HepG2 (cell line): ENCODE measurements at regions not wholly inside any gene's neighbourhood (a gene's known extent, or its start where the extent isn't known, plus 50 kb on each side); places are given as distances from the start of the nearest gene placed in this dataset.

Experiments
- ATF3 ChIP-seq: sonication (generic); formaldehyde crosslinking; IDR thresholded peaks from 2 replicates; pipeline ENCODE4 v1.4.0; 2020; ENCODE audit warnings: missing genetic modification reagents
- ESRRA ChIP-seq: sonication (generic); formaldehyde crosslinking; IDR thresholded peaks from 2 replicates; pipeline ENCODE4 v1.5.1; 2020; ENCODE audit warnings: mild to moderate bottlenecking, low read depth, missing genetic modification reagents
- ETV6 ChIP-seq: sonication (generic); formaldehyde crosslinking; conservative IDR thresholded peaks from 2 replicates; pipeline ENCODE4 v1.4.0; 2020; ENCODE audit warnings: missing genetic modification reagents
- FOXA1 ChIP-seq, 2 experiments: fragments of 450-650 bp in 1 of 2; sonication (generic) in 1 of 2; formaldehyde crosslinking in 1 of 2; IDR thresholded peaks; 2 replicates each; pipeline versions ENCODE4 v1.4.0 to v1.6.1; 2016 to 2020; ENCODE audit warnings: missing genetic modification reagents in 1 of 2
- KDM1A ChIP-seq: IDR thresholded peaks from 2 replicates; pipeline ENCODE4 v1.6.1; 2016; ENCODE audit warnings: missing compliant biosample characterization
- NFE2L2 ChIP-seq: fragments of 150-350 bp; IDR thresholded peaks from 2 replicates; pipeline ENCODE4 v1.6.1; 2014; ENCODE audit warnings: low read length
- NFYB ChIP-seq: sonication (generic); formaldehyde crosslinking; IDR thresholded peaks from 2 replicates; pipeline ENCODE4 v1.4.0; 2020; ENCODE audit warnings: missing genetic modification reagents
- PCBP2 ChIP-seq: fragments of 200-400 bp; formaldehyde crosslinking; optimal IDR thresholded peaks from 2 replicates; pipeline ENCODE3; 2018; ENCODE audit warnings: low read length, low read depth; ENCODE audit not compliant: poor library complexity, severe bottlenecking
- RAD51 ChIP-seq: fragments of 450-650 bp; IDR thresholded peaks from 2 replicates; pipeline ENCODE4 v1.6.1; 2016; ENCODE audit warnings: borderline replicate concordance
- TP53 ChIP-seq: sonication (generic); formaldehyde crosslinking; conservative IDR thresholded peaks from 2 replicates; pipeline ENCODE4 v1.4.0; 2020; ENCODE audit warnings: missing genetic modification reagents
- USF2 ChIP-seq, 2 experiments: sonication (generic) in 1 of 2; formaldehyde crosslinking in 1 of 2; IDR thresholded peaks; 2 replicates each; pipeline versions ENCODE4 v1.5.1 to v1.6.1; 2011 to 2020; ENCODE audit warnings: borderline replicate concordance in 1 of 2, low read depth in 1 of 2, low read length in 1 of 2, mild to moderate bottlenecking in 1 of 2, missing genetic modification reagents in 1 of 2, moderate library complexity in 1 of 2
- ZFP36 ChIP-seq: fragments of 150-350 bp; IDR thresholded peaks from 2 replicates; pipeline ENCODE4 v1.6.1; 2018; ENCODE audit warnings: borderline replicate concordance, low read length, low read depth; ENCODE audit not compliant: partially characterized antibody
- ZNF3 ChIP-seq: IDR thresholded peaks from 2 replicates; pipeline ENCODE4 v1.7.0; 2017; ENCODE audit warnings: inconsistent platforms
- ZNF891 ChIP-seq: sonication (generic); formaldehyde crosslinking; IDR thresholded peaks from 2 replicates; pipeline ENCODE4 v1.5.0; 2020; ENCODE audit warnings: mild to moderate bottlenecking, missing genetic modification reagents

GRCh38 chr19:28634019-28634328, 579.0 kb downstream of the UQCRFS1 start:
- TF ChIP-seq USF2 (IDR thresholded peaks at IDR 0.05; ENCODE audit: low read depth, low read length) (no peak), USF2 (CRISPR knock-in tag; IDR thresholded peaks at IDR 0.05; ENCODE audit: borderline replicate concordance) (no peak), ZNF891 (CRISPR knock-in tag) (no peak), ZFP36 (no peak), RAD51 (no peak), NFE2L2 (no peak), ZNF3 (CRISPR knock-in tag) (no peak), TP53 (CRISPR knock-in tag) (no peak), NFYB (no peak), ATF3 (no peak), ETV6 (CRISPR knock-in tag) (no peak), FOXA1 (IDR thresholded peaks at IDR 0.05) (no peak), FOXA1 (CRISPR knock-in tag; IDR thresholded peaks at IDR 0.05) (no peak), KDM1A (CRISPR knock-in tag) (no peak), ESRRA (CRISPR knock-in tag) (no peak), PCBP2 (no peak)
